Kasumi-1 (cell line): ENCODE measurements at regions not wholly inside any gene's neighbourhood (a gene's known extent, or its start where the extent isn't known, plus 50 kb on each side); places are given as distances from the start of the nearest gene placed in this dataset.
"Not testable (repeated sequence)": the region's sequence is repeated elsewhere in the genome, so short reads cannot be mapped to it uniquely, and the experiment has no call there.

ENCODE experiments used
- DNase-seq, 2 experiments: peaks; one replicate each; lab custom pipeline; 2025; lab: John Stamatoyannopoulos, UW

DNA sequence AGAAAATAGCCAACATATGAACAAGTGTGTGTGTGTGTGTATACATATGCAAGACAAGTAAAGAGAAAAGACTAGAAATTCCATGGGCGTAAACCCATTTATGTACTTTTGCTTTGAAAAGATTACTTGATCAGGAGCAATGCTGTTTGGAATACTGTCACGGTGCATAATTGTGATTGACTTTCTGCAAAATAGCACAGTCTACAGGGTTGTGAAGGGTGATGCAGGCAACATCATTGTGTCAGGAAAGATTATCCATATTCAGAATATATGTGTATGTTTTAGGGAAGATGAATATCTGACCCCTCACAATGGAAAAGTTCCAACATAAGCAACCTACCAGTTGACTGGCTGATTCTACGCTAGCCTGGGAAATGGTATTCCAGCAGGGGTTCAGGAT is 307.7 kb downstream of the JRKL start:
- no peak for DNase-seq

DNA sequence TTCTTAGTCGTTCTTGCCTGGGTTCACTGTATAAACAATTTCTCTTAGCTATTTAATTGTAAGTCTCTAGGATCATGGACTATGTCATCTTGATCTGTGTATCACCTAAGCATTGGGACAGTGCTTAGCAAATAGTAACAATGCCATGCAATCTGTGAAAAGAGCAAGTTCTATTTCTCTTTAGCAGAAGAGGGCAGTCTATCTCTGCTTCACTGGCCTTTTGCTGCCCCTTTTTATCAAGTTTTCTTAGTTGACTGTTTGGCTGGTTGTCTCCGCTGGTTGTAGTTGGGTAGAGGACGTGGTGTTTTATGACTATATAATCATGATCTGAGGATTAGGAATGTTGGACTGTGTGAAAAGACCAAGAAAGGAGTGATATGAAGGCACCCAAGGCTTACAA is 315.0 kb downstream of the JRKL start:
- DNase-seq: no peak

DNA sequence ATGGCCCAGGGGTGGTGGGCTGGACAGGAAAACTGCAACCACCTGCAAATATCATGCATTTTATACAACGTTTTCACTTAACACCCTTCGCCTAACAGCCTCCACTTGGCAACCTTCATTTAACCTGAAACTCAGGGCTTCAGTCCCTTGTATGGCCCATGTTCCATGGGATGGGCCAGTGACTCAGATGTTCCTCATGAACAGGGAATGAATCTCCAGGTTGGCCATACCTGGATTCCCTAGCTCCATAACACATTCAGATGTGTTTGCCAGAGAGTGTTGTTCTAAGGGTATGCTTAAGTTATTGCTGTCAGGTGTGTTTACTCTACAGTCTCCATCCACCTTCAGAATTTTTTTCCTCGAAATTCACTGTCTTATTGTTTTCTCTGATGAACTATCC is 316.9 kb downstream of the JRKL start:
- DNase-seq: no peak

DNA sequence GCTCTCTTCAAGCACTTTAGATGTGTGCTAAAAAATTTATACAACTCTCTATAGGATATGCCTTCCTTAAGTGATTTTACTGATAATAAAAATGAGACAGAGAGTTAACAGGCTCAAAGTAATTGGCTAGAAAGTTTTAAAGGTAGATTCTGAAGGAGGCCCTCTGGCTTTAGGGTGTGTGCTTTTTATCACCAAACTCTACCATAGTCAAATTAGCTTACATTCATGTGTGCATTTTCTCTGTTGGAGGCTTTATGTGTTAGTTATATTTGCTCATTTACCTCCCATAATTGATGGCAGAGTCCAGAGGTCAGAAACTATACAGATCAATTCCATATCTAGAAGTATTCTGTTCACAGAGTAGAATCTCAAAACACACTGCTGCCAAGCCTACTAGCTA is 317.5 kb downstream of the JRKL start:
- DNase-seq: no peak

DNA sequence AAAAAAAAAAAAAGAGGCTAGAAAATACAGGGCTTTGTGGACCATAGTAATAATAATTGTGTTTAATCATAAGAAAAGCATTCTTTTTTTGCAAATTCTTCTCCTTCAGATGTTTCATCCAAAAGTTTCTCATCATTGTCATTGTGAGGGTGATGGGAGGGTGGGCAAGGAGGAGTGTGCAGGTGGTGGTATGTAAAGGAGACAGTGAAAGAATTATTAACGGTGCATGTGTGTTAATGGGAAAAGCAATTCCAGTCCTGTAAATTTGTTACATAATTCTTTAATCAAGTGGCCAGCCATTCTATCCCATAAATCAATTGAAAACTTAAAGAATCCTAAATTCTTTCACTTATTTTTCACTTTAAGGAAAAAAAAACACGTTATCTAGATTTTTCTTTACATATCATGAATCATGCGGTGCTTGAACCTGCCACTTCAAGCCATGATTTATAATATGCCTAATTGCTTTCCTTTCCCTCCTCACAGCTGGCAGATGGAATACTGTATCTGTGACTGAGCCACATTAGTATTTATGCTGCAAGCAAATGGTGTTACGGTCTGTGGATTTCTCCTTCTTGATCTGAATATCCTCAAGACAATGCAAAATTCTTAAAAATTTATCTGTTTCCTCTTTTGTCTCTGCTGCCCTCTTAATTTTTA is 318.5 kb downstream of the JRKL start:
- no peak for DNase-seq

DNA sequence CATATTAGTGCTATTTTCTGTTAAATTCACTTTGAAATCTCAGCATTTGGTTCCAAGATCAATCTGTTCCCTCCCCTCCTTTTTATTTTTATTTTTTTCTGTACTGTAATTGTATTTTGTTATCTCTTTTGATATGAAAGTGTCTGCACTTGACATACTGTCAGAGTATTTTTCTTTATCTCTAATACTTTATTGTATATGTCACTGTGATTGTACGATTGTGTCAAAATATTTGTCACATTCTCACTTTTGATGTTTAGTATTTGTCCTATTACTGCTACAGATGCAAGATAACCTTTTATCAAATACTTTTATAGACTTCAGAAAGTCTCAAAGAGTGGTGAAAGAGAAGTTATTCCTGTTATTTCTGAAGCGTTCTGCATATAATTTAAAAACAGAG is 323.5 kb downstream of the JRKL start:
- no peak for DNase-seq

DNA sequence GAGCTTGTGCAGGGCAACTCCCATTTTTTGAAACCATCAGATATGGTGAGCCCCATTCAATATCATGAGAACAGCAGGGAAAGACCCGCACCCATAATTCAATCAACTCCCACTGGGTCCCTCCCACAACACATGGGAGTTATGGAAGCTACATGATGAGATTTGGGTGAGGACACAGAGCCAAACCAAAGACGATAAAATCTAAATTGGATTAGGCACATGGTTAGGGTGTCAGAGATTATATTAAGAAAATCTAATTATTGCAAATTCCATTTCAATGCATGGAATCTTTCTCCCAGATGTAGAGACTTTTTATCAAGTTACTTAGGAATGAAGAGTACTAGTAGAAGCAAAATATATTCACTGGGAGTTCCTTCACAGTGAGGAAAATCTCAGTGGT is 324.9 kb downstream of the JRKL start:
- no peak for DNase-seq

DNA sequence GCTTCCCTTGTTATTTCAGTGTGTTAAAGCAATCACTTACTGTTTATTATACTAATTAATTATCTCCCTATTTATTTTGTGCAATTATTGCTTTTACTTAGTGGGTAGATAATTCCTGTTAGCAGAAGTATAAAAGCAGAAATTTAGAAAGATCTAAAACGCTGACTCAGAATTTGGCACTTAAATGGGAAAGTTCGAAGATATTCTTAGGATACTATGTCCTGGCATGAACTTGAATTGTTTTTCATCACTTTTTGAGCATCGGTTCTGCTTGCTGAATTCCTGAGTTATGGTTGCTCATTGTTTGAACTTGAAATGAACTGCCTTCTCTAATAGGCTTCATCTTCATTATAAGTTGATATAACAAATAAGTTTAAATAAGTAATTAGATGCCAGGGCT is 325.4 kb downstream of the JRKL start:
- no peak for DNase-seq

DNA sequence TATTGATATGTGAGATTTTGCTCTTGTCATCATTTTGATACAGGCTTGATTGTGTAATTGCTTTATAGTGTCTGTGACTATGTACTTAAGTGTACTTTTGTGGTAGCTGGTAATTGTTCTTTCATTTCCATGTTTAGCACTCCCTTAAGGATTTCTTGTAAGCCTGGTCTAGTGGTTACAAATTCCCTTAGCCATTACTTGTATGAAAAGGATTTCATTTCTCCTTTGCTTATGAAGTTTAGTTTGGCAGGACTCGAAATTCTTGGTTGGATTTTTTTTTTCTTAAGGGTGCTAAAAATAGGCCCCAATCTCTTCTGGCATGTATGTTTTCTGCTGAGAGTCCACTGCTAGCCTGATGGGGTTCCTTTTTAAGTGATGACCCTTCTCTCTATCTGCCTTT is 346.8 kb downstream of the JRKL start:
- DNase-seq: no peak

DNA sequence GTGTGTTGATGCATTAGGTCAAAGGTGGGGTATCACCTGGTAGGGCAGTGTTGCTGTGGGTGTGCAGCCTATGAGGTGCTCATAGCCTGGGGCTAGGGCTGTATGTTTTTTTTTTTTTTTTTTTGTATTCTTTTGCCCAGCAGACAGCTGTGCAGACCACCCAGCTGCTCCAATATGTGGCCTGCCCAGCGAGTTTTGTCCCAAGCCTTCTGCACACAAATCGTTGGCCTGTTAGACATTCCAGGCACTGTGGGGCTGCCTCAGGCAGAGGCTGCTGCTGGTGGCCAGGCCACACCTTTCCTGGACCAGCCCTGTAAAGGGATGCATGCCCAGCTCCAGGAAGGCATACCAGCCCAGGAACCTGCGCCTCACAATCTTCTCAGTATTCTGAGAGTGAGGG is 348.5 kb downstream of the JRKL start:
- no peak for DNase-seq

DNA sequence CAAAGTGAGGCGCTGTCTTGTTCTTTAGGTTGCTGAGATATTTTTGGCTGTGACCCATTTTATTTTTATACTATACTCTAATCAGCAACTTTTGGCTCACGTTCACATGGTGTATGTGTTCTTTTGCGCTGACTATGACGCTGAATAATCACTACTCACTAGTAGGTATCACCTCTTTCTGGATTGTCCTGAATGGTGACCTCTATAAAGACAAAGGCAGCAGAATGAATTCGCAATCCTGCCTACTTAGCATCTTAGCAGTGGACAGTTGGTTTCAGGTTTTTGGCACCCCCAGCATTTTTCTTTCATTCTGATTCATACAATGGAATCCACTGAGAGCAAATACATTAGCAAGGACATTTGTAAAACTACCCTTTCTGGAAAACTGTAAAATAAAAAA is 351.3 kb downstream of the JRKL start:
- no peak for DNase-seq

DNA sequence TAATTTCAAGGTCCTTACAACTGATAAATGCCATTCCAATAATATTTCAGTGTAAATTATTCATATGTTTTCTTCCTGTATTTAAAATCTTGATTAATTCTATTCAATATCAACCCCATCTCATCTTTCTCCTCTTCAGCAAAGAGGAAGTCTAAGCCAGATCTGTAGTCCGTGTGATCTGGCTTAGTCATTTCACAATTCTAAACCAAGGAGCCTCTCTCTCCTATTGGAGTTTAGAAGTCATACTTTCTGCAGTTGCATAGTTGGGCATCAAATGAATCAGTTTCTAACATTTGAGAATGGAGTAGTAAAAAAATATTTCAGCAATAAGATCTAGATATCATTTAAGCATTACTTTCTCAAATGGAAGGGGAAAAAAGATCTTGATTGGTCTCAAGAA is 354.9 kb downstream of the JRKL start:
- DNase-seq: no peak

DNA sequence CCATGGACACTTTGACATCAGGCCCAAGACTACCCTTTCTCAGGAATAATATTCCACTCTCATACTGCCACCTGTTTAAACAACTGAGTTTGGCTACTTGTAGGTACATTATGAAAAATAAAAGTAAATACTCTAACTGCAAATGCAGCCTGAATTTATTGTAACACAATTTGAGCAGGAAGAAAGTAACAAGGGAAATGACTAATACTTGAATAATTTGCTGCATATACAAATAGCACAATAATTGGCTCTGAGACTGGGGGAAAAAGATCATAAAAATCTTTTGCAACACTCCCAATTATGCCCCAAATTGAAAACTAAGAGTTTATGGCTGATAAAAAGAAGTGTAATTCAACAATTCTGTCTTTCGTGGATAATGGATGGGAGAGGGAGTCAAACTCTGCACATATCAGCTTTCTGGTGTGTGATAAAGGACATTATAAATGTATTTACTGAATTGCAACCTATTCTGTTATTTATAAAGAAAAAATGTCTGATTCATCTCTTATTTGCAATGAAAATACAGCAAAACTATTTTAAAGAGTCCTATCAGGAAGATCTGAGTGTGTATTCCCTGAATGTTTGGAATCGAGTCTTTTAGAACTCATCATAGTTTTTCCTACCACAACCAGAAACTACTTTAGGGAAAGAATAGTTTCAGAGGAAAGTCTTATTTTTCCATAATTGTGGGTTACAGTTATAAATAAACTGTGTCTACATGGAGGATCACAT is 359.0 kb downstream of the JRKL start:
- DNase-seq: no peak

DNA sequence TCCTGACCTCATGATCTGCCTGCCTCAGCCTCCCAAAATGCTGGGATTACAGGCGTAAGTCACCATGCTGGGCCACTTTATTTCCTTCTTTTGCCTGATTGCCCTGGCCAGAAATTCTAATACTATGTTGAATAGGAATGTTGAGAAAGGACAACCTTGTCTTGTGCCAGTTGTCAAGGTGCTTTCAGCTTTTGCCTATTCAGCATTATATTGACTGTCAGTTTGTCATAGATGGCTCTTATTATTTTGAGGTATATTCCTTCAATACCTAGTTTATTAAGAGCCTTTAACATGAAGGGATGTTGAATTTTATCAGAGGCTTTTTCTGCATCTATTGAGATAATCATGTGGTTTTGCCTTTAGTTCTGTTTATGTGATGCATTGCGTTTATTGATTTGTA is 362.0 kb downstream of the JRKL start:
- DNase-seq: not testable (repeated sequence)

DNA sequence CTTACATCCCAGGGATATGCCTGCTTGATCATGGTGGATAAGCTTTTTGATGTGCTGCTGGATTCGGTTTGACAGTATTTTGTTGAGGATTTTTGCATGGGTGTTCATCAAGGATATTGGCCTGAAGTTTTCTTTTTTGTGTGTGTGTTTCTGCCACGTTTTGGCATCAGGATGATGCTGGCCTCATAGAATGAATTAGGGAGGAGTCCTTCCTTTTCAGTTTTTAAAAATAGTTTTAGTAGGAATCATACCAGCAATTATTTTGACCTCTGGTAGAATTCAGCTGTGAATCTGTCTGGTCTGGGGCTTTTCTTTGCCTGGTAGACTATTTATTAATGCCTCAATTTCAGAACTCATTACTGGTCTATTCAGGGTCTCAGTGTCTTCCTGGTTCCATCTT is 362.4 kb downstream of the JRKL start:
- DNase-seq: no peak

DNA sequence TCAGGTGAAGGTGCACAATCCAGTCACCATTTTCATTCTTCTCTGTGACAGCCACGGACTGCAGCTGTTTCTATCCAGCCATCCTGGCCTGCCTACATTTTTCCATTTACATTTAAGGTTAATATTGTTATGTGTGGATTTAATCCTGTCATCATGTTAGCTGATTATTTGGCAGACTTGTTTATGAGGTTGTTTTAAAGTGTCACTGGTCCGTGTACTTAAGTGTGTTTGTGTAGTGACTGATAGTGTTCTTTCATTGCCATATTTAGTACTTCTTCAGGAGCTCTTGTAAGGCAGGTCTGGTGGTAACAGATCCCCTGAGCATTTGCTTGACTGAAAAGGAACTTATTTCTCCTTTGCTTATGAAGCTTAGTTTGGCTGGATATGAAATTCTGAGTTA is 364.2 kb downstream of the JRKL start:
- no peak for DNase-seq

DNA sequence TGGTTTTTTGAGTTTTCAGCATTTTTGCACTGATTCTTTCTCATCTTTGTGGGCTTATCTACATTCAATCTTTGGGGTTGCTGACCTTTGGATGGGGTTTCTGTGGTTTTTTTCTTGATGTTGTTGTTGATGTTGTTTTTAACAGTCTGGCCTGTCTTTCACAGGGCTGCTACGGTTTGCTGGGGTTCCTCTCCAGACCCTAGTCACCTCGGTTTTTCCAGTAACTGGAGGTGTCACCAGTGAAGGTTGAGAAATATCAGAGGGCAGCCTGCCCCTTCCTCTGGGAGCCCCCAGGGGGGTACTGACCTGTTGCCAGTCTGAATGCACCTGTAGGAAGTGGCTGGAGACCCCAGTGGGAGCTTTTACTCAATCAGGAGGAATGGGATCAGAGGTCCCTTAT is 365.4 kb downstream of the JRKL start:
- no peak for DNase-seq

DNA sequence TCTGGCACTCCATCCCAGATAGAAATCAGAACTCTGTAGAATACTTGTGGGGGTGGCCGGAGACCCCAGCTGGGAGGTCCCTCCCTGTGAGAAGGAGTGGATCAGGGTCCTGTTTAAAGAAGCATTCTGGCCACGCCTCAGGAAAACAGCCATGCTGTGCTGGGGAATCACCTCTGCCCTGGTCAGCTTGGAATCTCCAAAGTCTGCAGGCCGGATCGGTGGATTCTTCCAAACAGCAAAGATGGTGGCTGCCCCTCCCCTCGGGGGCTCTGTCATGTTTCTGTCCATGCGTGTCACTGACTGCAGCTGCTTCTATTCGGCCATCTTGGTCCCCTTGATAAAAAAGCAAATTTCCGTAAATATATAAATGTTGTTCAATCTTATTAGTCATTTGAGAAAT is 365.9 kb downstream of the JRKL start:
- no peak for DNase-seq

DNA sequence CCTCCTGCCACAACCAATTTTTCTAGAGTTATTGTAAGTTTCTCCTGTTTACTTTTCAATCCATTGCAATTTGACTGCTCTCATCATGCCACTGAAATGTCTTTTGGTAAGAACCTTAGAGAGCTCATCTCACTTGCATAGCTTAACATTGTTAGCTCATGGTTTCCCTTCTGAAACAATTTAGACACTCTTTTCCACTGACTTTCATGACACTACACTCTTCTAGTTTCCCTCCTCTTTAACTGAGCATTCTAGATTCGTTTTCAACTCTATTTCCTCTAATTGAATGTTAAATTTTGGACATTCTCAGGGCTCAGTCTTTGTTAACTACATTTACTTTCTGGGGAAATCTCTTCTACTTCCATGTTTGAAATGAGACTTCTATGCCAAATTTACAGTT is 369.1 kb downstream of the JRKL start:
- no peak for DNase-seq

DNA sequence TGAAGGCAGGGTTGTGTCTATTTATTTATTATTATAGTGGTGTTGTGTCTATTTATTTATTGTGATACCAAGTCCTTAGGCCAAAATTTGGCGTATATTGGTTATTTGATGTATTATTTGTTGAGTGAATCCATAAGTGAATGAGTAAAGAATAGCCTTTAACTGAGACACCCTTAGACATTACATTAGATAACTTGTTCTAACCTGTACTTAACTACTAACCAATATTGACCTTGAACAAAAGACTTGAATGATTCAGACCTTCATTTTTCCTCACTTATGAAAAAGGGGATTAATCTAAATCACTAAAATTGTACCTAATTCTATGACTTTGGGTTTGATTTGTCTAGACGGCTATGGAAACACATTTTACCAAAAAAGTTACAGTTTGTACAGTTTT is 370.5 kb downstream of the JRKL start:
- DNase-seq: no peak

DNA sequence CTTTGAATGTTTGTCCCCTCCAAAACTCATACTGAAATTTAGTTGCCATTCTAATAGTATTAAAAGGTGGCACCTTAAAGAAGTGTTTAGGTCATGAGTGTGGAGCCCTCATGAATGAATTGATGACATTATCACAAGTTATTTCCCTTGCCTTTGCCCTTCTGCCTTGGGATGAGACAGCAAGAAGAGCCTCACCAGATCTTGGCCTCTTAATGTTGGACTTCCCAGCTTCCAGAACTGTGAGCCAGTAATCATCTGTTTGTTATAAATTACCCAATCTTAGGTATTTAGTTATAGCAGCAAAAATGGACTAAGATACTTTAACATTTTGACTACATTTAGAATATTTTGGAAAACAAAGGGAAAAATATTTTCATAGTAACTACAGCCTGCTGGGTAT is 371.0 kb downstream of the JRKL start:
- no peak for DNase-seq

DNA sequence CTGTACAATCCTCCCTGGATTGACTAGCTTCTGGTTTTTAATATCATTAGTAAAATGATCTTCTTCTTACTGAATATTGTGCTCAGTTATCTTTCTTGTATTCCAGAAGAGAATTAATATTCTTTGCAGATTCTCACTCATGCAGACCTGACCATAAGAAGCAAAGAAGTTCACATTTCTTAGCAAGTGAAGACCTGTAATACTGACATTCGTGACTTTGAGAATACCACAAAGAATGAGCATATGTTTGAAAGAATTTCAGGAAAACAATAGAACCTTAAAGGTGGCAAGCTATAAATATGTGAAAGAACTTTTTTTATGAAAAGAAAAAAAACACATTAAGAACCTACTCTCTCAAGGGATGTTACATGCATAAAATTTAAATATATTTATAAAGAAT is 371.6 kb downstream of the JRKL start:
- no peak for DNase-seq

DNA sequence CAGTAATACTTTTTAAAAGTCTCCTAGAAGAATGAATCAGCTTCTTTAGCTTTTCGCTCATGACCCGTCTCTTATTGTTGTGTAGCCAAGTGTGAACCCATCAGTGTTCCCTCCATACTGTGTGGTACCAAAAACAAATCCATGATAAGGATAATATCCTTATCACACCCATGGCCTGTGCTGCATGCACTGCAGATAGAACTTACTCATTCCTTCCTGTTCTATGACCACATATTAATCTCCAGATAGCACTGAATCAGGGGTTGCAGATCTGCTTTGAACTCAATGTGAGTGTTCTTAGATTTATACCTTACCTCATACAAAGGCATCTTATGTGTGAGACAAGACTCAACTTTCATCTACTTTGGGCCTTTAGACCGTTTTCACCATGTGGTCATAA is 373.4 kb downstream of the JRKL start:
- DNase-seq: no peak

DNA sequence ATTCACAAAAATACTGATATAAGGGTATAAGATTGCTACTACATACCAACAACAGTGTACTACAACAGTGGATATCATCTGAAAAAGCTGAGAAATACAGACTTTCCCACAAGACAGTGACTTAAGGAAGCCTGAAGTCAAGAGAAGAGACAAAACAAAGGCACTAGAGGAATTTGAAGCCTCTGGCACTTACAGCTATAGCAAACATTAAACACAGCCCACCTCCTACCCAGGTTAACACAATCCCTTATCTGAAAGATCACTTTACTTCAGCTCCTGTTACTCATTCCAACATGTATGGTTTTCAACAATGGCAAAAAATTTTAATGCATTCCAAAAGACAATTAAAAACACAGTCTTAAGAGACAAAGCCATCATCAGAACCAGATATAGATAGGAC is 388.5 kb downstream of the JRKL start:
- no peak for DNase-seq
